CD14-positive monocyte (primary cell): ENCODE measurements at regions not wholly inside any gene's neighbourhood (a gene's known extent, or its start where the extent isn't known, plus 50 kb on each side); places are given as distances from the start of the nearest gene placed in this dataset.

Experiments used
- DNase-seq, 3 donors: peaks; one replicate each; pipeline ENCODE4 v3.0.0-alpha.2; 2011 to 2022
- H2AFZ ChIP-seq: 2 replicates; pipeline ENCODE4 v1.6.0; 2012; ENCODE audit warnings: mild to moderate bottlenecking, low read depth, low read length, inconsistent platforms; ENCODE audit not compliant: insufficient read depth, poor library complexity, severe bottlenecking
- H3K27ac ChIP-seq, 2 donors: 1 replicate in 1 of 2; 2 replicates in 1 of 2; pipeline ENCODE4 v1.5.1; 2012 to 2013; ENCODE audit warnings: low read length in 2 of 2, control low read depth in 1 of 2, inconsistent platforms in 1 of 2, low read depth in 1 of 2, mild to moderate bottlenecking in 1 of 2
- H3K27me3 ChIP-seq, 2 donors: one replicate each; pipeline versions ENCODE4 v1.6.0 to v1.6.1; 2011 to 2013; ENCODE audit warnings: low read length in 2 of 2; ENCODE audit not compliant: control insufficient read depth in 2 of 2, insufficient read depth in 2 of 2
- H3K36me3 ChIP-seq, 2 donors: replicated peaks in 1 of 2; 1 replicate in 1 of 2; 2 replicates in 1 of 2; pipeline versions ENCODE4 v1.5.1 to v1.6.1; 2012 to 2013; ENCODE audit warnings: low read length in 2 of 2, control low read depth in 1 of 2, inconsistent platforms in 1 of 2, mild to moderate bottlenecking in 1 of 2; ENCODE audit not compliant: insufficient read depth in 2 of 2, control insufficient read depth in 1 of 2
- H3K4me1 ChIP-seq, 2 donors: 1 replicate in 1 of 2; 2 replicates in 1 of 2; pipeline versions ENCODE4 v1.5.1 to v1.6.1; 2012 to 2013; ENCODE audit warnings: low read length in 2 of 2, control low read depth in 1 of 2, inconsistent platforms in 1 of 2, mild to moderate bottlenecking in 1 of 2, moderate library complexity in 1 of 2; ENCODE audit not compliant: insufficient read depth in 2 of 2, control insufficient read depth in 1 of 2
- H3K4me2 ChIP-seq: replicated peaks from 2 replicates; pipeline ENCODE3; 2012; ENCODE audit warnings: low read length, moderate library complexity, mild to moderate bottlenecking; ENCODE audit not compliant: poor library complexity, severe bottlenecking; ENCODE audit errors: extremely low read depth
- H3K4me3 ChIP-seq, 3 experiments: fragments of 200-600 bp in 1 of 3; sonication (generic) in 1 of 3; replicated peaks in 1 of 3; 1 replicate in 2 of 3; 2 replicates in 1 of 3; pipeline ENCODE4 v1.5.1; 2011 to 2013; ENCODE audit warnings: low read length in 3 of 3, mild to moderate bottlenecking in 3 of 3, control low read depth in 2 of 3, low read depth in 2 of 3, inconsistent platforms in 1 of 3, moderate library complexity in 1 of 3
- H3K79me2 ChIP-seq: 2 replicates; pipeline ENCODE4 v1.6.0; 2012; ENCODE audit warnings: mild to moderate bottlenecking, control low read depth, inconsistent platforms, low read length, moderate library complexity; ENCODE audit not compliant: insufficient read depth
- H3K9ac ChIP-seq: 2 replicates; pipeline ENCODE4 v1.6.0; 2017; ENCODE audit warnings: low read length, mild to moderate bottlenecking; ENCODE audit not compliant: insufficient read depth, poor library complexity, severe bottlenecking
- H3K9me3 ChIP-seq, 2 donors: replicated peaks in 1 of 2; 1 replicate in 1 of 2; 2 replicates in 1 of 2; pipeline versions ENCODE4 v1.5.1 to v1.6.1; 2012 to 2013; ENCODE audit warnings: low read length in 2 of 2, control low read depth in 1 of 2; ENCODE audit not compliant: control insufficient read depth in 1 of 2, insufficient read depth in 1 of 2
- H4K20me1 ChIP-seq: 2 replicates; pipeline ENCODE4 v1.6.0; 2012; ENCODE audit warnings: mild to moderate bottlenecking, low read length, control low read depth, moderate library complexity; ENCODE audit not compliant: insufficient read depth
- H3K27ac Mint-ChIP-seq, 7 donors: one replicate each; pipeline ENCODE4 v1.8.0; 2020; ENCODE audit warnings: mild to moderate bottlenecking in 7 of 7, mixed read lengths in 7 of 7, moderate library complexity in 6 of 7, inconsistent platforms in 2 of 7
- H3K27me3 Mint-ChIP-seq, 3 donors: one replicate each; pipeline ENCODE4 v1.8.0; 2021 to 2022; ENCODE audit warnings: low read depth in 3 of 3, mild to moderate bottlenecking in 3 of 3, mixed read lengths in 3 of 3, moderate library complexity in 3 of 3, inconsistent platforms in 1 of 3
- H3K36me3 Mint-ChIP-seq, 2 donors: one replicate each; pipeline ENCODE4 v1.8.0; 2020; ENCODE audit warnings: mixed read lengths in 2 of 2, inconsistent platforms in 1 of 2, mild to moderate bottlenecking in 1 of 2
- H3K4me1 Mint-ChIP-seq: one replicate; pipeline ENCODE4 v1.8.0; 2020; ENCODE audit warnings: mild to moderate bottlenecking, mixed read lengths
- H3K4me3 Mint-ChIP-seq, 2 donors: one replicate each; pipeline ENCODE4 v1.8.0; 2020; ENCODE audit warnings: mild to moderate bottlenecking in 2 of 2, mixed read lengths in 2 of 2, moderate library complexity in 1 of 2
- H3K9me3 Mint-ChIP-seq, 7 donors: one replicate each; pipeline ENCODE4 v1.8.0; 2020 to 2022; ENCODE audit warnings: mixed read lengths in 7 of 7, mild to moderate bottlenecking in 6 of 7, moderate library complexity in 6 of 7, inconsistent platforms in 2 of 7
- CTCF ChIP-seq: fragments of 200-600 bp; IDR thresholded peaks from one replicate; pipeline ENCODE4 v1.8.0; 2022; ENCODE audit warnings: antibody characterized with exemption, mild to moderate bottlenecking
- WGBS: methylation state at CpG from one replicate; pipeline ENCODE4 v1.1.5; 2013; ENCODE audit warnings: missing lambda C conversion rate; ENCODE audit not compliant: insufficient coverage; 5-methylcytosine and 5-hydroxymethylcytosine counted together
- intact Hi-C, 2 donors: fragments of 100-400 bp; cut with micrococcal nuclease; formaldehyde crosslinking; loops; one replicate each; pipeline versions ENCODE4 v1.15.0 to v1.15.1; 2023

GRCh38 chr4:126265888-126266287 is 951.1 kb downstream of the FAT4 start:
- Mint-ChIP-seq H3K27me3 (no peaks in the 10 kb centered on the region), H3K27ac (no peak overlapping the region), H3K4me3 (no peak overlapping the region), H3K4me1 (no peaks in the 10 kb centered on the region), H3K36me3 (no peaks in the 10 kb centered on the region), H3K9me3 (peaks cover 0 to 4% (median 0%) of the 10 kb centered on the region in 7 donors)
- H3K27ac ChIP-seq: no peak overlapping the region
- H4K20me1 ChIP-seq: no peaks in the 10 kb centered on the region
- H3K9ac ChIP-seq: no peak overlapping the region
- H3K4me2 ChIP-seq: no peak overlapping the region
- intact Hi-C loops: no loop called here
- no peaks in the 10 kb centered on the region for H3K4me1 ChIP-seq
- no peak overlapping the region for H3K4me3 ChIP-seq
- no peaks in the 10 kb centered on the region for H3K79me2 ChIP-seq
- no peaks in the 10 kb centered on the region for H3K27me3 ChIP-seq
- DNase-seq: no peak
- no peaks in the 10 kb centered on the region for H3K36me3 ChIP-seq
- H3K9me3 ChIP-seq: no peaks in the 10 kb centered on the region
- H2AFZ ChIP-seq: no peak overlapping the region
- no peak for TF ChIP-seq CTCF

- Mint-ChIP-seq H3K36me3 (no peaks in the 10 kb centered on the region), H3K4me1 (no peaks in the 10 kb centered on the region), H3K27me3 (peaks cover 0 to 2% (median 0%) of the 10 kb centered on the region in 3 donors), H3K27ac (no peak overlapping the region), H3K4me3 (no peak overlapping the region), H3K9me3 (peaks cover 0 to 4% (median 0%) of the 10 kb centered on the region in 7 donors)
- H3K4me3 ChIP-seq: no peak overlapping the region
- no peak for TF ChIP-seq CTCF
- H3K4me2 ChIP-seq: no peak overlapping the region
- no peaks in the 10 kb centered on the region for H4K20me1 ChIP-seq
- H3K36me3 ChIP-seq: no peaks in the 10 kb centered on the region
- no peaks in the 10 kb centered on the region for H3K79me2 ChIP-seq
- H3K9me3 ChIP-seq: peaks cover 0 to 4% of the 10 kb centered on the region in 2 donors
- DNase-seq: no peak
- no peaks in the 10 kb centered on the region for H3K27me3 ChIP-seq
- no peak overlapping the region for H3K9ac ChIP-seq
- H3K27ac ChIP-seq: no peak overlapping the region
- no peak overlapping the region for H2AFZ ChIP-seq
- intact Hi-C loops: no loop called here
- WGBS: no CpG with 5 or more reads among the region's 1 CpG
- no peaks in the 10 kb centered on the region for H3K4me1 ChIP-seq
Observed at GRCh38 chr4:126267689-126268088, 952.9 kb downstream of the FAT4 start.
